ENCODE measurements at regions not wholly inside any gene's neighbourhood (a gene's known extent, or its start where the extent isn't known, plus 50 kb on each side); places are given as distances from the start of the nearest gene placed in this dataset.
A peak's percentile ranks its signal among the peaks of the same experiment; 100 is the strongest.
"Not testable (repeated sequence)": the region's sequence is repeated elsewhere in the genome, so short reads cannot be mapped to it uniquely, and the experiment has no call there.

- no peak for DNase-seq (ENCODE audit: low spot score)
Observed at GRCh38 chr4:132346016-132346415, 803.1 kb upstream of the PCDH10 start.

GRCh38 chr4:132351606-132352005 lies 797.5 kb upstream of the PCDH10 start:
- DNase-seq (ENCODE audit: low spot score), result not testable (repeated sequence)

- DNase-seq (ENCODE audit: low spot score), result no peak
Observed at GRCh38 chr4:132382243-132382642, 766.9 kb upstream of the PCDH10 start.

- DNase-seq (ENCODE audit: low spot score), result no peak
Observed at GRCh38 chr4:132383571-132384199, 765.4 kb upstream of the PCDH10 start.

- no peak for DNase-seq (ENCODE audit: low spot score)
Observed at GRCh38 chr4:132384709-132385108, 764.4 kb upstream of the PCDH10 start.

- no peak for DNase-seq (ENCODE audit: low spot score)
Observed at GRCh38 chr4:132386130-132386529, 763.0 kb upstream of the PCDH10 start.

GRCh38 chr4:132387060-132387459 lies 762.0 kb upstream of the PCDH10 start:
- no peak for DNase-seq (ENCODE audit: low spot score)

GRCh38 chr4:132395561-132395960 lies 753.5 kb upstream of the PCDH10 start:
- DNase-seq (ENCODE audit: low spot score), result no peak

- no peak for DNase-seq (ENCODE audit: low spot score)
Observed at GRCh38 chr4:132396636-132397035, 752.5 kb upstream of the PCDH10 start.

- DNase-seq (ENCODE audit: low spot score), result no peak
Observed at GRCh38 chr4:132417220-132417619, 731.9 kb upstream of the PCDH10 start.

GRCh38 chr4:132427125-132427524 lies 722.0 kb upstream of the PCDH10 start:
- DNase-seq (ENCODE audit: low spot score), result no peak

GRCh38 chr4:132437117-132437516 lies 712.0 kb upstream of the PCDH10 start:
- no peak for DNase-seq (ENCODE audit: low spot score)

GRCh38 chr4:132445386-132445785 lies 703.7 kb upstream of the PCDH10 start:
- no peak for DNase-seq (ENCODE audit: low spot score)

GRCh38 chr4:132457987-132458386 lies 691.1 kb upstream of the PCDH10 start:
- DNase-seq (ENCODE audit: low spot score), result peak; percentile 18

- no peak for DNase-seq (ENCODE audit: low spot score)
Observed at GRCh38 chr4:132479543-132479942, 669.6 kb upstream of the PCDH10 start.

- no peak for DNase-seq (ENCODE audit: low spot score)
Observed at GRCh38 chr4:132488555-132488954, 660.5 kb upstream of the PCDH10 start.

- no peak for DNase-seq (ENCODE audit: low spot score)
Observed at GRCh38 chr4:132493476-132493875, 655.6 kb upstream of the PCDH10 start.

GRCh38 chr4:132495267-132495812 lies 653.8 kb upstream of the PCDH10 start:
- DNase-seq (ENCODE audit: low spot score), result not testable (repeated sequence)

GRCh38 chr4:132498215-132498614 lies 650.9 kb upstream of the PCDH10 start:
- no peak for DNase-seq (ENCODE audit: low spot score)

GRCh38 chr4:132502096-132502552 lies 647.0 kb upstream of the PCDH10 start:
- DNase-seq (ENCODE audit: low spot score), result no peak

GRCh38 chr4:132504438-132504837 lies 644.7 kb upstream of the PCDH10 start:
- no peak for DNase-seq (ENCODE audit: low spot score)

GRCh38 chr4:132506568-132506967 lies 642.5 kb upstream of the PCDH10 start:
- no peak for DNase-seq (ENCODE audit: low spot score)

- DNase-seq (ENCODE audit: low spot score), result no peak
Observed at GRCh38 chr4:132513491-132513890, 635.6 kb upstream of the PCDH10 start.

Measured in mesenteric fat pad (tissue), 1 donor.